Retinal pigment epithelial cell (primary cell): ENCODE measurements at regions not wholly inside any gene's neighbourhood (a gene's known extent, or its start where the extent isn't known, plus 50 kb on each side); places are given as distances from the start of the nearest gene placed in this dataset.
A peak's percentile ranks its signal among the peaks of the same experiment; 100 is the strongest.

Experiments
- DNase-seq: peaks from one replicate; pipeline ENCODE4 v3.0.0-alpha.2; 2010; ENCODE audit warnings: low read depth
- H3K4me3 ChIP-seq: 2 replicates; pipeline ENCODE4 v1.5.1; 2011; ENCODE audit warnings: mild to moderate bottlenecking, low read length, control low read depth, moderate library complexity
- CTCF ChIP-seq: conservative IDR thresholded peaks from 2 replicates; pipeline ENCODE4 v1.5.1; 2011; ENCODE audit warnings: low read depth, low read length, control low read depth, inconsistent platforms

- no peak overlapping the region for H3K4me3 ChIP-seq
- no peak for TF ChIP-seq CTCF
- no peak for DNase-seq
Measured at GRCh38 chr3:152120601-152121269, 148.0 kb upstream of the MBNL1 start.

- peak; percentile 27 for DNase-seq
- TF ChIP-seq CTCF: no peak
- no peak overlapping the region for H3K4me3 ChIP-seq
Measured at GRCh38 chr3:152121270-152121636, 147.5 kb upstream of the MBNL1 start.

GRCh38 chr3:152122851-152123250 is 145.9 kb upstream of the MBNL1 start:
- DNase-seq: no peak
- H3K4me3 ChIP-seq: no peak overlapping the region
- no peak for TF ChIP-seq CTCF

GRCh38 chr3:152123457-152123856 is 145.3 kb upstream of the MBNL1 start:
- DNase-seq: no peak
- H3K4me3 ChIP-seq: no peak overlapping the region
- TF ChIP-seq CTCF: no peak

- DNase-seq: no peak
- no peak for TF ChIP-seq CTCF
- no peak overlapping the region for H3K4me3 ChIP-seq
Measured at GRCh38 chr3:152126260-152126659, 142.5 kb upstream of the MBNL1 start.

GRCh38 chr3:152127058-152127457 is 141.7 kb upstream of the MBNL1 start:
- no peak for DNase-seq
- no peak overlapping the region for H3K4me3 ChIP-seq
- no peak for TF ChIP-seq CTCF

GRCh38 chr3:152128356-152128755 is 140.4 kb upstream of the MBNL1 start:
- no peak for DNase-seq
- no peak for TF ChIP-seq CTCF
- no peak overlapping the region for H3K4me3 ChIP-seq
